Endothelial cell of umbilical vein (primary cell): ENCODE measurements at regions not wholly inside any gene's neighbourhood (a gene's known extent, or its start where the extent isn't known, plus 50 kb on each side); places are given as distances from the start of the nearest gene placed in this dataset.

ENCODE experiments used
- BruUV-seq: library from RNA; stranded (reverse); fragments of 400-500 nt; replicated peaks from 2 replicates; lab custom pipeline; 2021; lab: Mats Ljungman, UMichigan
- CTCF ChIA-PET: fragments of 300-600, 350-600 bp; sonication (Branson Sonifier 250); formaldehyde crosslinking; loops from one replicate; lab custom pipeline; 2021; ENCODE audit warnings: antibody characterized with exemption, inconsistent platforms; lab: Charles Lee
- POLR2A ChIA-PET: fragments of 300-600, 350-600 bp; sonication (Branson Sonifier 250); formaldehyde crosslinking; loops from one replicate; lab custom pipeline; 2021; ENCODE audit warnings: antibody characterized with exemption, inconsistent platforms; lab: Charles Lee
- DNase-seq: peaks from one replicate; pipeline ENCODE4 v3.0.0-alpha.2; 2011; ENCODE audit warnings: low read depth, low spot score
- FAIRE-seq: peaks from 2 replicates; lab custom pipeline; 2011; peaks lifted over from hg19 to GRCh38; lab: Jason Lieb, UNC
- H2AFZ ChIP-seq: 2 replicates; pipeline ENCODE4 v1.6.0; 2012; ENCODE audit warnings: low read depth, low read length, control low read depth, inconsistent platforms
- H3K27ac ChIP-seq: 2 replicates; pipeline ENCODE4 v1.5.1; 2011; ENCODE audit warnings: low read depth, mild to moderate bottlenecking, control low read depth, low read length, moderate library complexity; ENCODE audit not compliant: insufficient read depth
- H3K27me3 ChIP-seq, 2 experiments: 2 replicates each; pipeline versions ENCODE4 v1.6.0 to v1.6.1; 2011; ENCODE audit warnings: low read length in 2 of 2, mixed read lengths in 1 of 2; ENCODE audit not compliant: control insufficient read depth in 2 of 2, insufficient read depth in 2 of 2
- H3K36me3 ChIP-seq, 2 experiments: 2 replicates in 1 of 2; 3 replicates in 1 of 2; pipeline ENCODE4 v1.5.1; 2011; ENCODE audit warnings: low read length in 2 of 2, mild to moderate bottlenecking in 1 of 2, moderate library complexity in 1 of 2; ENCODE audit not compliant: control insufficient read depth in 2 of 2, insufficient read depth in 2 of 2; ENCODE audit errors: extremely low read depth in 1 of 2
- H3K4me1 ChIP-seq: 3 replicates; pipeline ENCODE4 v1.5.1; 2011; ENCODE audit warnings: mild to moderate bottlenecking, low read length; ENCODE audit not compliant: control insufficient read depth, insufficient read depth; ENCODE audit errors: extremely low read depth
- H3K4me2 ChIP-seq: 2 replicates; pipeline ENCODE4 v1.6.1; 2011; ENCODE audit warnings: low read length, control low read depth, mixed read lengths; ENCODE audit not compliant: insufficient read depth
- H3K4me3 ChIP-seq, 3 experiments: fragments of 200-600 bp in 1 of 3; sonication (generic), shearing (Covaris generic) in 1 of 3; replicated peaks in 1 of 3; 2 replicates each; pipeline ENCODE4 v1.5.1; 2011 to 2016; ENCODE audit warnings: control low read depth in 3 of 3, low read length in 3 of 3, mild to moderate bottlenecking in 2 of 3, inconsistent platforms in 1 of 3, low read depth in 1 of 3, moderate library complexity in 1 of 3; ENCODE audit not compliant: insufficient read depth in 1 of 3
- H3K79me2 ChIP-seq: 2 replicates; pipeline ENCODE4 v1.6.0; 2012; ENCODE audit warnings: low read length, inconsistent platforms; ENCODE audit not compliant: control insufficient read depth, insufficient read depth
- H3K9ac ChIP-seq: replicated peaks from 2 replicates; pipeline ENCODE3; 2011; ENCODE audit warnings: low read length, control low read depth; ENCODE audit not compliant: insufficient read depth; ENCODE audit errors: extremely low read depth
- H3K9me1 ChIP-seq: replicated peaks from 3 replicates; pipeline ENCODE4 v1.6.0; 2011; ENCODE audit warnings: mild to moderate bottlenecking, low read length; ENCODE audit not compliant: control insufficient read depth, insufficient read depth; ENCODE audit errors: extremely low read depth
- H3K9me3 ChIP-seq: replicated peaks from 2 replicates; pipeline ENCODE4 v1.5.1; 2012; ENCODE audit warnings: low read length, inconsistent platforms; ENCODE audit not compliant: control insufficient read depth, insufficient read depth
- H4K20me1 ChIP-seq: replicated peaks from 2 replicates; pipeline ENCODE3; 2011; ENCODE audit warnings: mild to moderate bottlenecking, low read length; ENCODE audit not compliant: control insufficient read depth, insufficient read depth; ENCODE audit errors: extremely low read depth
- CTCF ChIP-seq, 2 donors: IDR thresholded peaks; 1 replicate in 1 of 2; 2 replicates in 1 of 2; pipeline ENCODE4 v1.5.1; 2011; ENCODE audit warnings: low read length in 2 of 2, mild to moderate bottlenecking in 2 of 2, moderate library complexity in 2 of 2, control low read depth in 1 of 2, inconsistent platforms in 1 of 2, low read depth in 1 of 2; ENCODE audit not compliant: insufficient read depth in 1 of 2; ENCODE audit errors: extremely low read depth in 1 of 2
- EZH2 ChIP-seq: IDR thresholded peaks from 2 replicates; pipeline ENCODE4 v1.6.1; 2012; ENCODE audit warnings: borderline replicate concordance, low read depth, mild to moderate bottlenecking, moderate library complexity, low read length, inconsistent platforms; ENCODE audit not compliant: severe bottlenecking
- FOS ChIP-seq: IDR thresholded peaks from 2 replicates; pipeline ENCODE4 v1.6.1; 2011; ENCODE audit warnings: mild to moderate bottlenecking, low read length, moderate library complexity, borderline replicate concordance; ENCODE audit not compliant: insufficient read depth
- GATA2 ChIP-seq: IDR thresholded peaks from 2 replicates; pipeline ENCODE4 v1.7.0; 2011; ENCODE audit warnings: low read depth, mild to moderate bottlenecking, moderate library complexity, mixed read lengths, low read length; ENCODE audit not compliant: insufficient read length, insufficient read depth
- JUN ChIP-seq: IDR thresholded peaks from 2 replicates; pipeline ENCODE4 v1.6.1; 2011; ENCODE audit warnings: borderline replicate concordance, low read depth; ENCODE audit not compliant: insufficient read length, insufficient read depth
- MAX ChIP-seq: IDR thresholded peaks from 2 replicates; pipeline ENCODE4 v1.6.1; 2011; ENCODE audit not compliant: insufficient read depth, insufficient read length
- POLR2A ChIP-seq: IDR thresholded peaks from 2 replicates; pipeline ENCODE4 v1.6.1; 2012; ENCODE audit warnings: low read depth, mild to moderate bottlenecking, control low read depth, low read length
- POLR2AphosphoS5 ChIP-seq: IDR thresholded peaks from 2 replicates; pipeline ENCODE4 v1.6.1; 2012; ENCODE audit warnings: low read depth, mild to moderate bottlenecking, control low read depth, low read length, moderate library complexity; ENCODE audit not compliant: insufficient read depth
- dilution Hi-C: fragments of 300-500 bp; cut with MboI; formaldehyde crosslinking; loops from one replicate; pipeline ENCODE4 v1.15.0; 2019; ENCODE audit warnings: low sequenced_read_pairs; ENCODE audit not compliant: extremely low pct_ligation_motif_present
- intact Hi-C: fragments of 100-400 bp; cut with micrococcal nuclease; formaldehyde crosslinking; loops from one replicate; pipeline ENCODE4 v1.10.0; 2022

- H3K27me3 ChIP-seq: no peaks in the 10 kb centered on the region
- intact Hi-C loops (no loop called here), dilution Hi-C loops (no loop called here)
- H3K9me1 ChIP-seq: no peaks in the 10 kb centered on the region
- no peak overlapping the region for H2AFZ ChIP-seq
- TF ChIP-seq GATA2 (no peak), FOS (no peak)
- no peak for FAIRE-seq
- no peak overlapping the region for H3K4me2 ChIP-seq
- no TSS peak for BruUV-seq
- no peak overlapping the region for H3K27ac ChIP-seq
- ChIA-PET POLR2A (no interaction called here), CTCF (no interaction called here)
- no peak overlapping the region for H3K9ac ChIP-seq
- H3K4me1 ChIP-seq: no peaks in the 10 kb centered on the region
- no peak for DNase-seq
- H3K36me3 ChIP-seq: no peaks in the 10 kb centered on the region
- no peaks in the 10 kb centered on the region for H3K79me2 ChIP-seq
- H3K4me3 ChIP-seq: no peak overlapping the region
- H4K20me1 ChIP-seq: no peaks in the 10 kb centered on the region
- H3K9me3 ChIP-seq: no peaks in the 10 kb centered on the region
Measured at GRCh38 chr16:73219176-73219575, 171.2 kb upstream of the ZFHX3 start.

GRCh38 chr16:73217654-73218053 is 169.7 kb upstream of the ZFHX3 start:
- Histone ChIP-seq H4K20me1 (no peaks in the 10 kb centered on the region), H3K27ac (no peak overlapping the region), H3K36me3 (no peaks in the 10 kb centered on the region), H3K4me3 (no peak overlapping the region), H3K4me1 (no peaks in the 10 kb centered on the region), H3K4me2 (no peak overlapping the region), H3K79me2 (no peaks in the 10 kb centered on the region), H3K9me3 (no peaks in the 10 kb centered on the region), H3K9me1 (no peaks in the 10 kb centered on the region), H3K9ac (no peak overlapping the region), H2AFZ (no peak overlapping the region), H3K27me3 (no peaks in the 10 kb centered on the region)
- dilution Hi-C loops: no loop called here
- ChIA-PET CTCF (interaction anchor here (1.1 to 1.4 kb wide), 2 partner anchors 385 to 714 kb away, joined by 5 to 7 read pairs; no protein-coding TSS in a partner anchor), POLR2A (no interaction called here)
- no TSS peak for BruUV-seq
- intact Hi-C loops: no loop called here
- TF ChIP-seq MAX: no peak
- no peak for TF ChIP-seq JUN
- no peak for TF ChIP-seq EZH2
- no peak for TF ChIP-seq POLR2AphosphoS5
- no peak for TF ChIP-seq GATA2
- TF ChIP-seq POLR2A: no peak
- TF ChIP-seq CTCF (IDR thresholded peaks at IDR 0.05; ENCODE audit: extremely low read depth in 1 of 2, insufficient read depth in 1 of 2, low read depth in 1 of 2, low read length in 2 of 2): peak in 1 of 2 donors; percentile 22
- DNase-seq: no peak
- FAIRE-seq: no peak
